Ovary (tissue), 3 donors: ENCODE measurements at regions not wholly inside any gene's neighbourhood (a gene's known extent, or its start where the extent isn't known, plus 50 kb on each side); places are given as distances from the start of the nearest gene placed in this dataset.

Experiments used
- POLR2A ChIP-seq: fragments of 450-650 bp; IDR thresholded peaks from one replicate; pipeline ENCODE4 v1.6.1; 2017; ENCODE audit warnings: antibody characterized with exemption, mild to moderate bottlenecking, moderate library complexity
- TF ChIP-seq, protein P1 (sequence below), 3 donors: fragments of 450-650 bp in 2 of 3; fragments of 200-600 bp in 1 of 3; IDR thresholded peaks; one replicate each; pipeline versions ENCODE4 v1.5.1 to v1.8.0; 2016 to 2022; ENCODE audit warnings: antibody characterized with exemption in 3 of 3, mild to moderate bottlenecking in 1 of 3
- donor health status: DM: no; HTN: no; CAD: no.

DNA sequence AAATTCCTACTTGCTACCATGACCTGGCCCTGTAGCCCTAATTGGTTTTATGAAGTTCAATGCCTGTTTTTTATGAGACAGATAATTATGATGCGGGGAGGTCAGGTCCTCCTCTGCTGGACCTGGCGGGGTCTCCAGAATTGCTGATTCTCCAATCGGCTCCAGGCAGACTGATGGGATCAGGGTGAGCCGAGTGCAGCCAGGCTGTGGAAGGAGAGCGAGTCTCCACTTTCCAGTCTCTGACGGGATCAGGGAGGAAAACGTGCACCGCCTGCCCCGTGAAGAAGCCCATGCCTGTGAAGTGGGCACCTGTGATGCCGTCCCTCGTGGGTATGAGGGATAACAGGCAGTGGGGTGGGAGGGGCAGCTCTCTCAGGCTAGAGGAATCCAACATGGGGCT, 71.5 kb upstream of the HSPA9 start:
- TF ChIP-seq POLR2A = no peak
- TF ChIP-seq, protein P1, sequence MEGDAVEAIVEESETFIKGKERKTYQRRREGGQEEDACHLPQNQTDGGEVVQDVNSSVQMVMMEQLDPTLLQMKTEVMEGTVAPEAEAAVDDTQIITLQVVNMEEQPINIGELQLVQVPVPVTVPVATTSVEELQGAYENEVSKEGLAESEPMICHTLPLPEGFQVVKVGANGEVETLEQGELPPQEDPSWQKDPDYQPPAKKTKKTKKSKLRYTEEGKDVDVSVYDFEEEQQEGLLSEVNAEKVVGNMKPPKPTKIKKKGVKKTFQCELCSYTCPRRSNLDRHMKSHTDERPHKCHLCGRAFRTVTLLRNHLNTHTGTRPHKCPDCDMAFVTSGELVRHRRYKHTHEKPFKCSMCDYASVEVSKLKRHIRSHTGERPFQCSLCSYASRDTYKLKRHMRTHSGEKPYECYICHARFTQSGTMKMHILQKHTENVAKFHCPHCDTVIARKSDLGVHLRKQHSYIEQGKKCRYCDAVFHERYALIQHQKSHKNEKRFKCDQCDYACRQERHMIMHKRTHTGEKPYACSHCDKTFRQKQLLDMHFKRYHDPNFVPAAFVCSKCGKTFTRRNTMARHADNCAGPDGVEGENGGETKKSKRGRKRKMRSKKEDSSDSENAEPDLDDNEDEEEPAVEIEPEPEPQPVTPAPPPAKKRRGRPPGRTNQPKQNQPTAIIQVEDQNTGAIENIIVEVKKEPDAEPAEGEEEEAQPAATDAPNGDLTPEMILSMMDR (IDR thresholded peaks at IDR 0.05) = no peak
